ENCODE measurements at regions not wholly inside any gene's neighbourhood (a gene's known extent, or its start where the extent isn't known, plus 50 kb on each side); places are given as distances from the start of the nearest gene placed in this dataset.

DNA sequence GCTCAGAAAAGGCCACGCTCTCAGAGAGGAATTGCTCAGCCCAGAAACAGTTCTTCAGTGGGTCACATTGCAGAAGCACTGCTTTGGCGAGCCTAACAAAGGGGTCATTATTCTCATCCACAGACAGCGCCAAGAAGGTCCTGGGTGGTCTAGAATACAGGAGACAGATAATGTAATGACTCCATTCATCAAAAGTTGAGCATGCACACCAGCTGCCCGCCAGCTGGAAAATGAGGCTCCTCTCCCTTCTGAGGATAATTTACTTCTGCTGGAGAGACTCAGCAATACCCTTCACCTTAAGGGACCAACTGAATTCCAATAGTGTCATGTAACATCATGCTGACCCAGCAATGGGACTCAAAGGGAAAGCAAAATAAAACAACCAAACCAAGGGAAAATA lies 79.9 kb downstream of the TRIB2 start:
- TF ChIP-seq CREB1 (IDR thresholded peaks at IDR 0.05; ENCODE audit: low read depth) = no peak
- TF ChIP-seq TAF1 (IDR thresholded peaks at IDR 0.05; ENCODE audit: low read depth) = no peak
- TF ChIP-seq TEAD4 (IDR thresholded peaks at IDR 0.05) = no peak
- TF ChIP-seq, protein P1, sequence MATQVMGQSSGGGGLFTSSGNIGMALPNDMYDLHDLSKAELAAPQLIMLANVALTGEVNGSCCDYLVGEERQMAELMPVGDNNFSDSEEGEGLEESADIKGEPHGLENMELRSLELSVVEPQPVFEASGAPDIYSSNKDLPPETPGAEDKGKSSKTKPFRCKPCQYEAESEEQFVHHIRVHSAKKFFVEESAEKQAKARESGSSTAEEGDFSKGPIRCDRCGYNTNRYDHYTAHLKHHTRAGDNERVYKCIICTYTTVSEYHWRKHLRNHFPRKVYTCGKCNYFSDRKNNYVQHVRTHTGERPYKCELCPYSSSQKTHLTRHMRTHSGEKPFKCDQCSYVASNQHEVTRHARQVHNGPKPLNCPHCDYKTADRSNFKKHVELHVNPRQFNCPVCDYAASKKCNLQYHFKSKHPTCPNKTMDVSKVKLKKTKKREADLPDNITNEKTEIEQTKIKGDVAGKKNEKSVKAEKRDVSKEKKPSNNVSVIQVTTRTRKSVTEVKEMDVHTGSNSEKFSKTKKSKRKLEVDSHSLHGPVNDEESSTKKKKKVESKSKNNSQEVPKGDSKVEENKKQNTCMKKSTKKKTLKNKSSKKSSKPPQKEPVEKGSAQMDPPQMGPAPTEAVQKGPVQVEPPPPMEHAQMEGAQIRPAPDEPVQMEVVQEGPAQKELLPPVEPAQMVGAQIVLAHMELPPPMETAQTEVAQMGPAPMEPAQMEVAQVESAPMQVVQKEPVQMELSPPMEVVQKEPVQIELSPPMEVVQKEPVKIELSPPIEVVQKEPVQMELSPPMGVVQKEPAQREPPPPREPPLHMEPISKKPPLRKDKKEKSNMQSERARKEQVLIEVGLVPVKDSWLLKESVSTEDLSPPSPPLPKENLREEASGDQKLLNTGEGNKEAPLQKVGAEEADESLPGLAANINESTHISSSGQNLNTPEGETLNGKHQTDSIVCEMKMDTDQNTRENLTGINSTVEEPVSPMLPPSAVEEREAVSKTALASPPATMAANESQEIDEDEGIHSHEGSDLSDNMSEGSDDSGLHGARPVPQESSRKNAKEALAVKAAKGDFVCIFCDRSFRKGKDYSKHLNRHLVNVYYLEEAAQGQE (IDR thresholded peaks at IDR 0.05; ENCODE audit: low read depth) = no peak
- no peak for TF ChIP-seq YY1 (IDR thresholded peaks at IDR 0.05; ENCODE audit: low read depth)
- TF ChIP-seq, protein P2, sequence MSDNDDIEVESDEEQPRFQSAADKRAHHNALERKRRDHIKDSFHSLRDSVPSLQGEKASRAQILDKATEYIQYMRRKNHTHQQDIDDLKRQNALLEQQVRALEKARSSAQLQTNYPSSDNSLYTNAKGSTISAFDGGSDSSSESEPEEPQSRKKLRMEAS (IDR thresholded peaks at IDR 0.05) = no peak
- TF ChIP-seq CEBPB (IDR thresholded peaks at IDR 0.05) = no peak
- no peak for TF ChIP-seq NFIC (IDR thresholded peaks at IDR 0.05)
- TF ChIP-seq FOXM1 (IDR thresholded peaks at IDR 0.05; ENCODE audit: borderline replicate concordance, low read depth) = no peak
- TF ChIP-seq EP300 (IDR thresholded peaks at IDR 0.05; ENCODE audit: borderline replicate concordance) = no peak
- no peak for TF ChIP-seq RAD21 (IDR thresholded peaks at IDR 0.05; ENCODE audit: low read depth)
- TF ChIP-seq, protein P3, sequence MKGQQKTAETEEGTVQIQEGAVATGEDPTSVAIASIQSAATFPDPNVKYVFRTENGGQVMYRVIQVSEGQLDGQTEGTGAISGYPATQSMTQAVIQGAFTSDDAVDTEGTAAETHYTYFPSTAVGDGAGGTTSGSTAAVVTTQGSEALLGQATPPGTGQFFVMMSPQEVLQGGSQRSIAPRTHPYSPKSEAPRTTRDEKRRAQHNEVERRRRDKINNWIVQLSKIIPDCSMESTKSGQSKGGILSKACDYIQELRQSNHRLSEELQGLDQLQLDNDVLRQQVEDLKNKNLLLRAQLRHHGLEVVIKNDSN (IDR thresholded peaks at IDR 0.05) = no peak
- TF ChIP-seq EGR1 (IDR thresholded peaks at IDR 0.05) = no peak

Data from Ishikawa (cell line).